Transverse colon (tissue), 4 donors: ENCODE measurements at regions not wholly inside any gene's neighbourhood (a gene's known extent, or its start where the extent isn't known, plus 50 kb on each side); places are given as distances from the start of the nearest gene placed in this dataset.

ENCODE experiments used
- CTCF ChIP-seq, 5 experiments: fragments of 200-600 bp in 3 of 5; fragments of 450-650 bp in 2 of 5; sonication (generic) in 3 of 5; IDR thresholded peaks; 1 replicate in 2 of 5; 2 replicates in 3 of 5; pipeline ENCODE4 v1.5.1; 2016 to 2017; ENCODE audit warnings: antibody characterized with exemption in 5 of 5, inconsistent platforms in 3 of 5, mild to moderate bottlenecking in 2 of 5, moderate library complexity in 1 of 5
- EP300 ChIP-seq: sonication (generic); formaldehyde crosslinking; IDR thresholded peaks from one replicate; pipeline ENCODE4 v1.6.1; 2017; ENCODE audit warnings: antibody characterized with exemption, low read depth
- POLR2A ChIP-seq: fragments of 450-650 bp; IDR thresholded peaks from one replicate; pipeline ENCODE4 v1.6.1; 2016; ENCODE audit warnings: antibody characterized with exemption, mild to moderate bottlenecking, moderate library complexity
- POLR2AphosphoS5 ChIP-seq, 3 donors: sonication (generic); formaldehyde crosslinking; IDR thresholded peaks; one replicate each; pipeline ENCODE4 v1.6.1; 2016; ENCODE audit warnings: antibody characterized with exemption in 3 of 3

- TF ChIP-seq POLR2A (no peak), CTCF (IDR thresholded peaks at IDR 0.05) (no peak), POLR2AphosphoS5 (IDR thresholded peaks at IDR 0.05) (no peak), EP300 (no peak)
Observed at GRCh38 chr11:44416776-44417175, 106.8 kb upstream of the ALX4 start.
